Tibial artery (tissue), 4 donors: ENCODE measurements at regions not wholly inside any gene's neighbourhood (a gene's known extent, or its start where the extent isn't known, plus 50 kb on each side); places are given as distances from the start of the nearest gene placed in this dataset.

Source experiments
- DNase-seq, 2 donors: peaks; one replicate each; pipeline ENCODE4 v3.0.0-alpha.2; 2019
- H3K27ac ChIP-seq, 2 donors: fragments of 200-600 bp; sonication (generic) in 1 of 2; 1 replicate in 1 of 2; 2 replicates in 1 of 2; pipeline ENCODE4 v1.5.1; 2018 to 2019; ENCODE audit warnings: mild to moderate bottlenecking in 1 of 2
- H3K27me3 ChIP-seq, 2 donors: fragments of 200-600 bp; sonication (generic) in 1 of 2; one replicate each; pipeline versions ENCODE4 v1.5.1 to v1.6.0; 2016 to 2019
- H3K36me3 ChIP-seq, 3 donors: fragments of 200-600 bp; sonication (generic) in 2 of 3; one replicate each; pipeline ENCODE4 v1.5.1; 2016 to 2019; ENCODE audit warnings: mild to moderate bottlenecking in 2 of 3
- H3K4me1 ChIP-seq, 4 donors: fragments of 200-600 bp; sonication (generic) in 2 of 4; 1 replicate in 3 of 4; 2 replicates in 1 of 4; pipeline ENCODE4 v1.5.1; 2016 to 2019
- H3K4me3 ChIP-seq, 2 donors: fragments of 200-600 bp; sonication (generic) in 1 of 2; 1 replicate in 1 of 2; 2 replicates in 1 of 2; pipeline ENCODE4 v1.5.1; 2018 to 2019; ENCODE audit warnings: mild to moderate bottlenecking in 2 of 2
- H3K9me3 ChIP-seq, 3 donors: fragments of 200-600 bp; sonication (generic) in 1 of 3; one replicate each; pipeline ENCODE4 v1.5.1; 2016 to 2019
- CTCF ChIP-seq, 2 experiments: fragments of 200-600 bp in 1 of 2; fragments of 450-650 bp in 1 of 2; IDR thresholded peaks; one replicate each; pipeline ENCODE4 v1.5.1; 2017 to 2019; ENCODE audit warnings: antibody characterized with exemption in 2 of 2, mild to moderate bottlenecking in 1 of 2, moderate library complexity in 1 of 2
- intact Hi-C: fragments of 100-400 bp; cut with DNase I; formaldehyde crosslinking; loops from one replicate; pipeline ENCODE4 v1.15.0; 2023; ENCODE audit warnings: low total_unique reads

GRCh38 chr7:113301983-113302382 is 183.6 kb upstream of the SMIM30 start:
- Histone ChIP-seq H3K4me3 (no peak overlapping the region), H3K27ac (no peak overlapping the region), H3K27me3 (no peaks in the 10 kb centered on the region), H3K9me3 (no peaks in the 10 kb centered on the region), H3K36me3 (no peaks in the 10 kb centered on the region), H3K4me1 (no peaks in the 10 kb centered on the region)
- no peak for TF ChIP-seq CTCF (IDR thresholded peaks at IDR 0.05)
- intact Hi-C loops: no loop called here
- DNase-seq: no peak

- H3K9me3 ChIP-seq: no peaks in the 10 kb centered on the region
- DNase-seq: no peak
- H3K27me3 ChIP-seq: no peaks in the 10 kb centered on the region
- no peak for TF ChIP-seq CTCF (IDR thresholded peaks at IDR 0.05)
- intact Hi-C loops: no loop called here
- H3K4me3 ChIP-seq: no peak overlapping the region
- H3K4me1 ChIP-seq: no peaks in the 10 kb centered on the region
- no peaks in the 10 kb centered on the region for H3K36me3 ChIP-seq
- no peak overlapping the region for H3K27ac ChIP-seq
Measured at GRCh38 chr7:113301141-113301540, 182.8 kb upstream of the SMIM30 start.

GRCh38 chr7:113299748-113300147 is 181.4 kb upstream of the SMIM30 start:
- no peaks in the 10 kb centered on the region for H3K9me3 ChIP-seq
- no peaks in the 10 kb centered on the region for H3K4me1 ChIP-seq
- intact Hi-C loops: no loop called here
- H3K27me3 ChIP-seq: no peaks in the 10 kb centered on the region
- H3K4me3 ChIP-seq: no peak overlapping the region
- H3K36me3 ChIP-seq: no peaks in the 10 kb centered on the region
- no peak for TF ChIP-seq CTCF (IDR thresholded peaks at IDR 0.05)
- no peak overlapping the region for H3K27ac ChIP-seq
- no peak for DNase-seq

- TF ChIP-seq CTCF (IDR thresholded peaks at IDR 0.05): no peak
- no peaks in the 10 kb centered on the region for H3K27me3 ChIP-seq
- intact Hi-C loops: no loop called here
- no peak overlapping the region for H3K4me3 ChIP-seq
- H3K9me3 ChIP-seq: no peaks in the 10 kb centered on the region
- no peak for DNase-seq
- no peak overlapping the region for H3K27ac ChIP-seq
- no peaks in the 10 kb centered on the region for H3K4me1 ChIP-seq
- no peaks in the 10 kb centered on the region for H3K36me3 ChIP-seq
Measured at GRCh38 chr7:113298501-113298900, 180.1 kb upstream of the SMIM30 start.

- Histone ChIP-seq H3K4me1 (no peaks in the 10 kb centered on the region), H3K36me3 (no peaks in the 10 kb centered on the region), H3K9me3 (no peaks in the 10 kb centered on the region), H3K27ac (no peak overlapping the region), H3K4me3 (no peak overlapping the region), H3K27me3 (no peaks in the 10 kb centered on the region)
- TF ChIP-seq CTCF (IDR thresholded peaks at IDR 0.05): no peak
- intact Hi-C loops: no loop called here
- no peak for DNase-seq
Measured at GRCh38 chr7:113294750-113295149, 176.4 kb upstream of the SMIM30 start.

- Histone ChIP-seq H3K9me3 (no peaks in the 10 kb centered on the region), H3K4me1 (no peaks in the 10 kb centered on the region), H3K27ac (no peak overlapping the region), H3K27me3 (no peaks in the 10 kb centered on the region), H3K36me3 (no peaks in the 10 kb centered on the region), H3K4me3 (no peak overlapping the region)
- no peak for TF ChIP-seq CTCF (IDR thresholded peaks at IDR 0.05)
- no peak for DNase-seq
- intact Hi-C loops: no loop called here
Measured at GRCh38 chr7:113292105-113292504, 173.8 kb upstream of the SMIM30 start.
